ENCODE measurements at regions not wholly inside any gene's neighbourhood (a gene's known extent, or its start where the extent isn't known, plus 50 kb on each side); places are given as distances from the start of the nearest gene placed in this dataset.

- TF ChIP-seq EZH2 (IDR thresholded peaks at IDR 0.05; ENCODE audit: borderline replicate concordance, control insufficient read depth, low read depth, low read length) (no peak), MEF2A (IDR thresholded peaks at IDR 0.05; ENCODE audit: insufficient read depth, low read depth, low read length) (no peak), CBX3 (IDR thresholded peaks at IDR 0.05; ENCODE audit: borderline replicate concordance, low read depth) (no peak), CEBPB (IDR thresholded peaks at IDR 0.05; ENCODE audit: borderline replicate concordance in 1 of 2, low read depth in 2 of 2, low read length in 2 of 2) (no peak)
Observed at GRCh38 chr2:189274361-189274760, 94.8 kb upstream of the COL5A2 start (continued).

- DNase-seq (ENCODE audit: low read depth, low spot score) (no peak), FAIRE-seq (no peak), ATAC-seq (no peak)
- intact Hi-C loops (cut with micrococcal nuclease; ENCODE audit: unreplicated experiment), result no loop called here
- no peak overlapping the region for H2AFZ ChIP-seq (ENCODE audit: control insufficient read depth, low read depth, low read length)
- no peaks in the 10 kb centered on the region for H3K27me3 ChIP-seq (replicated peaks in 1 of 2; ENCODE audit: control insufficient read depth in 2 of 2, insufficient read depth in 2 of 2, low read length in 1 of 2)
- H3K79me2 ChIP-seq (ENCODE audit: control insufficient read depth, insufficient read depth, low read length), result no peaks in the 10 kb centered on the region
- no peaks in the 10 kb centered on the region for H3K4me1 ChIP-seq (ENCODE audit: control insufficient read depth, insufficient read depth, low read length)
- 7% methylated on average over 2 of the region's 2 CpGs for WGBS (ENCODE audit: insufficient coverage, insufficient replicate concordance, low lambda C conversion rate, missing lambda C conversion rate)
- H3K4me3 ChIP-seq, result no peak overlapping the region
- TF ChIP-seq ATF3 (IDR thresholded peaks at IDR 0.05; ENCODE audit: borderline replicate concordance, extremely low read depth, low read depth, low read length) (no peak), KDM1A (IDR thresholded peaks at IDR 0.05; ENCODE audit: borderline replicate concordance) (no peak), ATF7 (IDR thresholded peaks at IDR 0.05; ENCODE audit: low read depth) (no peak), MYB (IDR thresholded peaks at IDR 0.05; ENCODE audit: borderline replicate concordance, low read depth, low read length) (no peak), MXI1 (IDR thresholded peaks at IDR 0.05; ENCODE audit: low read depth, low read length) (no peak), TCF3 (IDR thresholded peaks at IDR 0.05; ENCODE audit: borderline replicate concordance, insufficient read depth, low read depth, low read length) (no peak), BCLAF1 (IDR thresholded peaks at IDR 0.05) (no peak), ZNF384 (IDR thresholded peaks at IDR 0.05; ENCODE audit: borderline replicate concordance, low read depth, low read length) (no peak), TARDBP (IDR thresholded peaks at IDR 0.05; ENCODE audit: borderline replicate concordance) (no peak), HDAC6 (IDR thresholded peaks at IDR 0.05; ENCODE audit: unreplicated experiment) (no peak)
- CTCF ChIA-PET, result interaction anchor here (1.3 kb wide), 1 partner anchor 182 kb away, joined by 3 read pairs; no protein-coding TSS in a partner anchor
- no peaks in the 10 kb centered on the region for H3K9me3 ChIP-seq (replicated peaks; ENCODE audit: control insufficient read depth, insufficient read depth, low read length)
- in situ Hi-C loops (cut with MboI), result no loop called here
- H3K4me2 ChIP-seq (ENCODE audit: control insufficient read depth, insufficient read depth), result no peak overlapping the region
- H3K36me3 ChIP-seq (ENCODE audit: control insufficient read depth in 2 of 2, insufficient read depth in 2 of 2, low read length in 1 of 2), result no peaks in the 10 kb centered on the region
- no peaks in the 10 kb centered on the region for H4K20me1 ChIP-seq (ENCODE audit: control insufficient read depth, insufficient read depth)
- no TSS peak for BruUV-seq (replicated peaks)
- H3K9ac ChIP-seq (ENCODE audit: control insufficient read depth, insufficient read depth, low read length), result no peak overlapping the region
- H3K27ac ChIP-seq (ENCODE audit: control insufficient read depth, insufficient read depth), result no peak overlapping the region
- POLR2A ChIA-PET, result no interaction called here
- SMC1A ChIA-PET (ENCODE audit: uncharacterized antibody, unreplicated experiment), result no interaction called here
- RAD21 ChIA-PET (ENCODE audit: unreplicated experiment), result no interaction called here
Observed at GRCh38 chr2:189276277-189276676, 96.7 kb upstream of the COL5A2 start.

Measured in GM12878 (cell line).